HFF-Myc (cell line): ENCODE measurements at regions not wholly inside any gene's neighbourhood (a gene's known extent, or its start where the extent isn't known, plus 50 kb on each side); places are given as distances from the start of the nearest gene placed in this dataset.

ENCODE experiments used
- DNase-seq: peaks from one replicate; pipeline ENCODE4 v3.0.0-alpha.2; 2011; ENCODE audit warnings: low read depth; ENCODE audit errors: extremely low read depth
- H3K4me3 ChIP-seq: replicated peaks from 2 replicates; pipeline ENCODE4 v1.5.1; 2011; ENCODE audit warnings: low read depth, mild to moderate bottlenecking, control low read depth, low read length
- TF ChIP-seq, protein P1 (sequence below): IDR thresholded peaks from 2 replicates; pipeline ENCODE4 v1.5.1; 2012; ENCODE audit warnings: mild to moderate bottlenecking, low read depth, low read length, control low read depth; ENCODE audit errors: missing control alignments

- no peak overlapping the region for H3K4me3 ChIP-seq
- DNase-seq: no peak
- TF ChIP-seq, protein P1, sequence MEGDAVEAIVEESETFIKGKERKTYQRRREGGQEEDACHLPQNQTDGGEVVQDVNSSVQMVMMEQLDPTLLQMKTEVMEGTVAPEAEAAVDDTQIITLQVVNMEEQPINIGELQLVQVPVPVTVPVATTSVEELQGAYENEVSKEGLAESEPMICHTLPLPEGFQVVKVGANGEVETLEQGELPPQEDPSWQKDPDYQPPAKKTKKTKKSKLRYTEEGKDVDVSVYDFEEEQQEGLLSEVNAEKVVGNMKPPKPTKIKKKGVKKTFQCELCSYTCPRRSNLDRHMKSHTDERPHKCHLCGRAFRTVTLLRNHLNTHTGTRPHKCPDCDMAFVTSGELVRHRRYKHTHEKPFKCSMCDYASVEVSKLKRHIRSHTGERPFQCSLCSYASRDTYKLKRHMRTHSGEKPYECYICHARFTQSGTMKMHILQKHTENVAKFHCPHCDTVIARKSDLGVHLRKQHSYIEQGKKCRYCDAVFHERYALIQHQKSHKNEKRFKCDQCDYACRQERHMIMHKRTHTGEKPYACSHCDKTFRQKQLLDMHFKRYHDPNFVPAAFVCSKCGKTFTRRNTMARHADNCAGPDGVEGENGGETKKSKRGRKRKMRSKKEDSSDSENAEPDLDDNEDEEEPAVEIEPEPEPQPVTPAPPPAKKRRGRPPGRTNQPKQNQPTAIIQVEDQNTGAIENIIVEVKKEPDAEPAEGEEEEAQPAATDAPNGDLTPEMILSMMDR: no peak
These were observed 1083.0 kb upstream of the MAP3K7 start for GRCh38 chr6:91669871-91670268.

- no peak overlapping the region for H3K4me3 ChIP-seq
- TF ChIP-seq, protein P1: no peak
- no peak for DNase-seq
These were observed 1082.4 kb upstream of the MAP3K7 start for GRCh38 chr6:91669154-91669870.

GRCh38 chr6:91667596-91667995 lies 1080.7 kb upstream of the MAP3K7 start:
- TF ChIP-seq, protein P1: no peak
- DNase-seq: no peak
- no peak overlapping the region for H3K4me3 ChIP-seq

DNA sequence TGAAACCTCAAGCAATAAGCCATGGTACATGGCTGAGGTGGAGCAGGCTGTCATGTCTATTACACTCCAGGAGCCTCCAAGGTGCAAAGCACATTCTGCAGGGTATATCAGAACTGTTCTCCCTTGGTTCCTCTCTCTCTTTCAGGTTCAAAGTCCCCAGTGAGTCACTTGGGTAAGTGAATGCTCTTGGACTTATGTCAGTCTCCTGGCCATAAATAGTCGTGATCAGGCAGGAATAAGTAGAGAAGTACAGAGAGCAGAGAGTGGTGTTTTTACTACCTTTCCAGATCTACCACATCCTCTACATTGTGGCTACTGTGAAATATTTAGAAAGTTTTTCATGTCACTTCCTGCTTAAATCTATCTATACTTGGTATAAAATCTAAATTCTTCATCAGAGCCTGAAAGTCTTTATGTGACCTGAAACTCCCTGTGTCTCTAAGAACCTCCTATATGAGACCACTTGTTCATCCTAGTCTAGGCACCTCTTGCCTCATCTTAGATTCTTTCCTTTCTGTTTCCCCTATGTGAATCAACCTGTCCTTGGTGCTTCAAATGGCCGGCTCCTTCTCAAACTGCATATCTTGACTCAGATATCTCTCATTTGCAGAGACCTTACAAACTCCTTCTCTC lies 1077.6 kb upstream of the MAP3K7 start:
- H3K4me3 ChIP-seq: no peak overlapping the region
- TF ChIP-seq, protein P1: no peak
- no peak for DNase-seq

- no peak for DNase-seq
- TF ChIP-seq, protein P1: no peak
- H3K4me3 ChIP-seq: no peak overlapping the region
These were observed 1074.0 kb upstream of the MAP3K7 start for GRCh38 chr6:91660893-91661292.

DNA sequence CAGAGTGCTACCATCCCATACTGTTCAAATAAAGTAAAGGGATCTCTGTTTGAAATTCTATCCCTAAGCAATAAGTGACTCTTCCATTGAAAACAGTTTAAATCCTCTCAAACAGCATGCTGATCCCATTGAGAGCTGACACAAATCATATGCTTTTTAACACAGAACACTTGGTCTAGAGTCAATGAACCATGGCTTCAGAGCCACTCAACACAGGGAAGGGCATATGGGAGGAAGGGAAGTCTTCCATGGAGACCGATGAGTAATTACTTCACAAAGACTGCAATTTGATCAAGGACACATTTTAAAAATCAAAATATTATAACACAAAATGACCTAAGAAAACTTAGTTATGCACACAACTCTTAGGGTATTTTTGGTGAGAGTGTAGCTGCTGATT lies 1073.0 kb upstream of the MAP3K7 start:
- no peak for DNase-seq
- no peak overlapping the region for H3K4me3 ChIP-seq
- TF ChIP-seq, protein P1: no peak
